Ascending aorta (tissue), 2 donors: ENCODE measurements at regions not wholly inside any gene's neighbourhood (a gene's known extent, or its start where the extent isn't known, plus 50 kb on each side); places are given as distances from the start of the nearest gene placed in this dataset.

Experiments
- DNase-seq, 2 donors: peaks; one replicate each; pipeline ENCODE4 v3.0.0-alpha.2; 2019; ENCODE audit warnings: low spot score in 2 of 2
- H3K27ac ChIP-seq, 2 donors: fragments of 200-600 bp; sonication (generic); one replicate each; pipeline ENCODE4 v1.5.1; 2016 to 2017; ENCODE audit warnings: mild to moderate bottlenecking in 1 of 2
- H3K27me3 ChIP-seq: fragments of 200-600 bp; sonication (generic); one replicate; pipeline ENCODE4 v1.5.1; 2017
- H3K36me3 ChIP-seq, 2 donors: fragments of 200-600 bp; sonication (generic); one replicate each; pipeline ENCODE4 v1.5.1; 2016
- H3K4me1 ChIP-seq, 2 donors: fragments of 200-600 bp; sonication (generic); one replicate each; pipeline ENCODE4 v1.5.1; 2016 to 2017; ENCODE audit warnings: mild to moderate bottlenecking in 1 of 2
- H3K4me3 ChIP-seq, 2 donors: fragments of 200-600 bp; sonication (generic); one replicate each; pipeline ENCODE4 v1.5.1; 2016 to 2017; ENCODE audit warnings: mild to moderate bottlenecking in 1 of 2
- H3K9me3 ChIP-seq, 2 donors: fragments of 200-600 bp; sonication (generic); one replicate each; pipeline ENCODE4 v1.5.1; 2016
- CTCF ChIP-seq, 3 experiments: fragments of 200-600 bp in 2 of 3; fragments of 450-650 bp in 1 of 3; sonication (generic) in 2 of 3; IDR thresholded peaks; one replicate each; pipeline ENCODE4 v1.5.1; 2016 to 2019; ENCODE audit warnings: antibody characterized with exemption in 3 of 3, mild to moderate bottlenecking in 1 of 3, moderate library complexity in 1 of 3
- intact Hi-C: fragments of 100-400 bp; cut with DNase I; formaldehyde crosslinking; loops from one replicate; pipeline ENCODE4 v1.15.1; 2023

- intact Hi-C loops = no loop called here
- H3K9me3 ChIP-seq = no peaks in the 10 kb centered on the region
- no peaks in the 10 kb centered on the region for H3K36me3 ChIP-seq
- H3K27ac ChIP-seq = no peak overlapping the region
- H3K4me1 ChIP-seq = no peaks in the 10 kb centered on the region
- TF ChIP-seq CTCF (IDR thresholded peaks at IDR 0.05) = no peak
- no peaks in the 10 kb centered on the region for H3K27me3 ChIP-seq
- H3K4me3 ChIP-seq = no peak overlapping the region
- DNase-seq = no peak
These were observed 102.0 kb upstream of the ZNF827 start for GRCh38 chr4:146040623-146041022.

- Histone ChIP-seq H3K27me3 (no peaks in the 10 kb centered on the region), H3K4me3 (no peak overlapping the region), H3K4me1 (no peaks in the 10 kb centered on the region), H3K27ac (no peak overlapping the region), H3K36me3 (no peaks in the 10 kb centered on the region), H3K9me3 (no peaks in the 10 kb centered on the region)
- DNase-seq = no peak
- intact Hi-C loops = no loop called here
- no peak for TF ChIP-seq CTCF (IDR thresholded peaks at IDR 0.05)
These were observed 94.5 kb upstream of the ZNF827 start for GRCh38 chr4:146033149-146033548.

GRCh38 chr4:146032234-146032860 lies 93.7 kb upstream of the ZNF827 start:
- H3K4me3 ChIP-seq = no peak overlapping the region
- H3K27ac ChIP-seq = no peak overlapping the region
- TF ChIP-seq CTCF (IDR thresholded peaks at IDR 0.05) = no peak
- H3K27me3 ChIP-seq = no peaks in the 10 kb centered on the region
- no peaks in the 10 kb centered on the region for H3K9me3 ChIP-seq
- H3K4me1 ChIP-seq = no peaks in the 10 kb centered on the region
- H3K36me3 ChIP-seq = no peaks in the 10 kb centered on the region
- DNase-seq = no peak
- intact Hi-C loops = no loop called here

GRCh38 chr4:146029939-146030710 lies 91.5 kb upstream of the ZNF827 start:
- Histone ChIP-seq H3K9me3 (no peaks in the 10 kb centered on the region), H3K27ac (no peak overlapping the region), H3K36me3 (no peaks in the 10 kb centered on the region), H3K4me3 (no peak overlapping the region), H3K4me1 (no peaks in the 10 kb centered on the region), H3K27me3 (no peaks in the 10 kb centered on the region)
- DNase-seq = no peak
- intact Hi-C loops = no loop called here
- no peak for TF ChIP-seq CTCF (IDR thresholded peaks at IDR 0.05)

GRCh38 chr4:146029147-146029546 lies 90.5 kb upstream of the ZNF827 start:
- Histone ChIP-seq H3K4me1 (no peaks in the 10 kb centered on the region), H3K27ac (no peak overlapping the region), H3K36me3 (no peaks in the 10 kb centered on the region), H3K4me3 (no peak overlapping the region), H3K9me3 (no peaks in the 10 kb centered on the region), H3K27me3 (no peaks in the 10 kb centered on the region)
- no peak for TF ChIP-seq CTCF (IDR thresholded peaks at IDR 0.05)
- DNase-seq = no peak
- intact Hi-C loops = no loop called here
